Adrenal gland (tissue), 5 donors: ENCODE measurements at regions not wholly inside any gene's neighbourhood (a gene's known extent, or its start where the extent isn't known, plus 50 kb on each side); places are given as distances from the start of the nearest gene placed in this dataset.

Experiments used
- CTCF ChIP-seq, 6 experiments: fragments of 450-650 bp in 4 of 6; fragments of 200-600 bp in 2 of 6; sonication (generic) in 1 of 6; IDR thresholded peaks; 1 replicate in 5 of 6; 2 replicates in 1 of 6; pipeline versions ENCODE4 v1.5.1 to v1.8.0; 2016 to 2021; ENCODE audit warnings: antibody characterized with exemption in 6 of 6, mild to moderate bottlenecking in 2 of 6, moderate library complexity in 1 of 6
- POLR2A ChIP-seq, 2 donors: fragments of 450-650 bp; IDR thresholded peaks; one replicate each; pipeline ENCODE4 v1.6.1; 2017; ENCODE audit warnings: antibody characterized with exemption in 2 of 2, mild to moderate bottlenecking in 2 of 2, moderate library complexity in 1 of 2
- donor health status: DM: no; HTN: no; CAD: no.

DNA sequence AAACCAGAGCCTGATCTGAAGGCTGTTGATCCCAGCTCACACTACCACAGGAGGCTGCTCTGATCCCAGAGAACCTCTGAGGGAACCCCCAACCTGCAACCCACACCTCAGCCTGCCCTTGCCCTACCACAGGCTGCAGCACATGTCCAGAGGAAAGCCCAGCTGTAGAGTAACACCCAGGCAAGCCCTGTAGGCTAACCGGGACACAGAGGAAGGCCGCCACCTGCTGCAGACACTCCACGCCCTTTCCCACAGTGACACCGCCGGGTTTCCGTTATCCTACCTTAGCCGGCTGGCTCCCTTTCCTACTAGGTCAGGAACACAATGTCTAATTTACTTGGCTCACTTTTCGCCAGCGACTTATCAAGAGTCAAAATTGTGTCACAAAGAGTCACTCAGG, 266.7 kb upstream of the KLHL29 start:
- no peak for TF ChIP-seq POLR2A (IDR thresholded peaks at IDR 0.05)
- no peak for TF ChIP-seq CTCF (IDR thresholded peaks at IDR 0.05)
